GM12878 (cell line): ENCODE measurements at regions not wholly inside any gene's neighbourhood (a gene's known extent, or its start where the extent isn't known, plus 50 kb on each side); places are given as distances from the start of the nearest gene placed in this dataset.

Experiments
- ATAC-seq: fragments of 200-7000 bp; cut with Tn5 transposase; 3 replicates; pipeline ENCODE4 v1.9.1; 2020; ENCODE audit warnings: mild to moderate bottlenecking, moderate library complexity
- BruUV-seq: library from RNA; stranded (reverse); fragments of 400-500 nt; replicated peaks from 2 replicates; lab custom pipeline; 2021; lab: Mats Ljungman, UMichigan
- CTCF ChIA-PET: fragments of 300-600 bp; sonication (Branson Sonifier 250); formaldehyde crosslinking; extraction: SDS; loops from one replicate; lab custom pipeline; 2021; ENCODE audit warnings: inconsistent platforms; lab: Yijun Ruan, JAX
- POLR2A ChIA-PET: fragments of 350-600 bp; formaldehyde crosslinking; extraction: SDS; loops from one replicate; lab custom pipeline; 2021; ENCODE audit warnings: inconsistent platforms; lab: Charles Lee
- RAD21 ChIA-PET: fragments of 300-600 bp; sonication (Branson Sonifier 250); formaldehyde crosslinking; loops from one replicate; lab custom pipeline; 2023; ENCODE audit warnings: antibody characterized with exemption; ENCODE audit not compliant: unreplicated experiment; lab: Charles Lee
- SMC1A ChIA-PET: fragments of 300-600 bp; sonication (Branson Sonifier 250); formaldehyde crosslinking; loops from one replicate; lab custom pipeline; 2023; ENCODE audit not compliant: unreplicated experiment, uncharacterized antibody; lab: Charles Lee
- DNase-seq: peaks from one replicate; pipeline ENCODE4 v3.0.0-alpha.2; 2011; ENCODE audit warnings: low read depth, low spot score
- FAIRE-seq: peaks from 3 replicates; lab custom pipeline; 2011; peaks lifted over from hg19 to GRCh38; lab: Jason Lieb, UNC
- H2AFZ ChIP-seq: 2 replicates; pipeline ENCODE4 v1.6.0; 2011; ENCODE audit warnings: low read depth, low read length, control low read depth; ENCODE audit not compliant: control insufficient read depth
- H3K27ac ChIP-seq: 2 replicates; pipeline ENCODE4 v1.5.1; 2011; ENCODE audit warnings: control low read depth; ENCODE audit not compliant: control insufficient read depth, insufficient read depth
- H3K27me3 ChIP-seq, 2 experiments: replicated peaks in 1 of 2; 2 replicates each; pipeline versions ENCODE4 v1.6.0 to v1.6.1; 2011; ENCODE audit warnings: low read length in 1 of 2; ENCODE audit not compliant: control insufficient read depth in 2 of 2, insufficient read depth in 2 of 2
- H3K36me3 ChIP-seq, 2 experiments: 2 replicates each; pipeline ENCODE4 v1.5.1; 2011; ENCODE audit warnings: low read length in 1 of 2; ENCODE audit not compliant: control insufficient read depth in 2 of 2, insufficient read depth in 2 of 2
- H3K4me1 ChIP-seq: 2 replicates; pipeline ENCODE4 v1.6.1; 2011; ENCODE audit warnings: mild to moderate bottlenecking, low read length, moderate library complexity, mixed read lengths; ENCODE audit not compliant: control insufficient read depth, insufficient read depth
- H3K4me2 ChIP-seq: 2 replicates; pipeline ENCODE4 v1.6.0; 2011; ENCODE audit warnings: control low read depth; ENCODE audit not compliant: control insufficient read depth, insufficient read depth
- H3K4me3 ChIP-seq: fragments of 200-600 bp; sonication (generic); 2 replicates; pipeline ENCODE4 v1.5.1; 2016
- H3K79me2 ChIP-seq: 2 replicates; pipeline ENCODE4 v1.6.0; 2011; ENCODE audit warnings: low read length; ENCODE audit not compliant: control insufficient read depth, insufficient read depth
- H3K9ac ChIP-seq: 2 replicates; pipeline ENCODE4 v1.8.0; 2011; ENCODE audit warnings: low read length, control low read depth, mixed read lengths; ENCODE audit not compliant: control insufficient read depth, insufficient read depth
- H3K9me3 ChIP-seq: replicated peaks from 3 replicates; pipeline ENCODE4 v1.5.1; 2011; ENCODE audit warnings: mild to moderate bottlenecking, low read length; ENCODE audit not compliant: control insufficient read depth, insufficient read depth
- H4K20me1 ChIP-seq: 2 replicates; pipeline ENCODE4 v1.6.0; 2011; ENCODE audit not compliant: control insufficient read depth, insufficient read depth
- BMI1 ChIP-seq: fragments of 450-650 bp; IDR thresholded peaks from 2 replicates; pipeline ENCODE4 v1.6.1; 2016; ENCODE audit warnings: mild to moderate bottlenecking, moderate library complexity, borderline replicate concordance
- CBX5 ChIP-seq: sonication (generic); IDR thresholded peaks from 2 replicates; pipeline ENCODE4 v1.6.1; 2016; ENCODE audit warnings: low read depth, moderate library complexity, mild to moderate bottlenecking, inconsistent platforms
- HDAC6 ChIP-seq: fragments of 200-600 bp; sonication (generic); IDR thresholded peaks from one replicate; pipeline ENCODE4 v1.8.0; 2017; ENCODE audit warnings: antibody characterized with exemption; ENCODE audit not compliant: unreplicated experiment
- NR2C2 ChIP-seq: IDR thresholded peaks from 2 replicates; pipeline ENCODE4 v1.6.1; 2011; ENCODE audit warnings: borderline replicate concordance, low read depth; ENCODE audit not compliant: control insufficient read depth, insufficient read length
- NR2F1 ChIP-seq: fragments of 450-650 bp; conservative IDR thresholded peaks from 2 replicates; pipeline ENCODE4 v1.6.1; 2017; ENCODE audit warnings: mild to moderate bottlenecking
- RFX5 ChIP-seq: IDR thresholded peaks from 2 replicates; pipeline ENCODE4 v1.6.1; 2011; ENCODE audit warnings: low read depth, low read length, improper control_type of control experiment
- SIX5 ChIP-seq: IDR thresholded peaks from 2 replicates; pipeline ENCODE4 v1.6.1; 2011; ENCODE audit warnings: mild to moderate bottlenecking, low read depth, low read length, moderate library complexity; ENCODE audit not compliant: severe bottlenecking
- WGBS: methylation state at CpG from one replicate; pipeline ENCODE4 v1.1.6; 2016; ENCODE audit warnings: low lambda C conversion rate; ENCODE audit not compliant: insufficient replicate concordance, insufficient coverage; ENCODE audit errors: missing lambda C conversion rate; 5-methylcytosine and 5-hydroxymethylcytosine counted together
- in situ Hi-C: fragments of 300-500 bp; cut with MboI; formaldehyde crosslinking; loops from 9 replicates; pipeline ENCODE4 v1.14.3; 2018; ENCODE audit warnings: mixed read lengths
- intact Hi-C: fragments of 100-400 bp; cut with micrococcal nuclease; formaldehyde crosslinking; loops from one replicate; pipeline ENCODE4 v1.14.2; 2022; ENCODE audit not compliant: unreplicated experiment
- TF ChIP-seq, protein P1 (sequence below): fragments of 450-650 bp; IDR thresholded peaks from 2 replicates; pipeline ENCODE4 v1.6.1; 2017; ENCODE audit warnings: mild to moderate bottlenecking, moderate library complexity
- TF ChIP-seq, protein P2 (sequence below): fragments of 450-650 bp; IDR thresholded peaks from 2 replicates; pipeline ENCODE4 v1.6.1; 2017; ENCODE audit warnings: borderline replicate concordance
- TF ChIP-seq, protein P3 (sequence below): fragments of 450-650 bp; IDR thresholded peaks from 2 replicates; pipeline ENCODE4 v1.6.1; 2016; ENCODE audit warnings: mild to moderate bottlenecking
- TF ChIP-seq, protein P4 (sequence below), 3 experiments: IDR thresholded peaks in 2 of 3; conservative IDR thresholded peaks in 1 of 3; 2 replicates each; pipeline ENCODE4 v1.5.1; 2011; ENCODE audit warnings: low read depth in 3 of 3, low read length in 3 of 3, mild to moderate bottlenecking in 3 of 3, control low read depth in 2 of 3, moderate library complexity in 2 of 3, inconsistent platforms in 1 of 3, mixed read lengths in 1 of 3; ENCODE audit not compliant: control insufficient read depth in 2 of 3, insufficient read depth in 1 of 3; ENCODE audit errors: extremely low read depth in 1 of 3

DNA sequence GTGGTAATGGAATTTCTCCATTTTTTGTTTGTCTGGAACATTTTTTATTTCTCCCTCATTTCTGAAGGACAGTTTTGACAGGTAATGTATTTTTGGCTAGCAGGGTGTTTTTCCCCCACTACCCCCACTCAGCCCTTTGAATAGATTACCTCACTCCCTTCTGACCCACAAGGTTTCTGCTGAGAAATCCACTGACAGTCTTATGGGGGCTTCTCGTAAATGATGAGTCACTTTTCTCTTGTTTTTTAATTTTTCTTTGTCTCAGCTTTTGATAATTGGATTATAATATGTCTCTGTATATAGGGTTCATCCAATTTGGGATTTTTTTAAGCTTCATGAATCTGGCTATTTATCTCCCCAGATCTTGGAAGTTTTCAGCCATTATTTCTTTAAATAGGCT, 74.7 kb upstream of the CCDC71L start:
- no TSS peak for BruUV-seq
- CTCF ChIA-PET, result interaction anchor here (0.6 to 4.5 kb wide), 27 partner anchors 12 to 575 kb away, joined by 3 to 151 read pairs (median 9); partner anchors contain the start of gene CCDC71L
- in situ Hi-C loops, result no loop called here
- FAIRE-seq (no peak), ATAC-seq (no peak), DNase-seq (no peak)
- no peak overlapping the region for H2AFZ ChIP-seq
- H3K27me3 ChIP-seq, result no peaks in the 10 kb centered on the region
- no peak overlapping the region for H3K27ac ChIP-seq
- H3K79me2 ChIP-seq, result no peaks in the 10 kb centered on the region
- no peaks in the 10 kb centered on the region for H3K36me3 ChIP-seq
- no peak overlapping the region for H3K9ac ChIP-seq
- intact Hi-C loops, result loop anchor here (1.0 kb wide), 3 partner anchors 75 to 559 kb away; no protein-coding TSS in a partner anchor
- H3K4me2 ChIP-seq, result no peak overlapping the region
- peaks cover 24% of the 10 kb centered on the region for H3K4me1 ChIP-seq
- H3K4me3 ChIP-seq, result no peak overlapping the region
- RAD21 ChIA-PET, result interaction anchor here (0.7 to 4.5 kb wide), 23 partner anchors 12 to 557 kb away, joined by 3 to 91 read pairs (median 5); partner anchors contain the start of genes CCDC71L and NAMPT
- WGBS, result 47% methylated on average over 1 of the region's 1 CpG
- POLR2A ChIA-PET, result interaction anchor here (0.7 to 2.3 kb wide), 4 partner anchors 15 to 631 kb away, joined by 3 to 11 read pairs (median 3); partner anchors contain the start of gene CCDC71L
- H4K20me1 ChIP-seq, result no peaks in the 10 kb centered on the region
- no peaks in the 10 kb centered on the region; the same call in 2 of the 3 replicates for H3K9me3 ChIP-seq
- SMC1A ChIA-PET, result interaction anchor here (0.6 to 4.2 kb wide), 23 partner anchors 11 to 558 kb away, joined by 3 to 148 read pairs (median 4); partner anchors contain the start of gene CCDC71L
- TF ChIP-seq CBX5 (no peak), SIX5 (no peak), RFX5 (no peak), HDAC6 (no peak), NR2C2 (no peak), NR2F1 (no peak), BMI1 (no peak)
- TF ChIP-seq, protein P1, sequence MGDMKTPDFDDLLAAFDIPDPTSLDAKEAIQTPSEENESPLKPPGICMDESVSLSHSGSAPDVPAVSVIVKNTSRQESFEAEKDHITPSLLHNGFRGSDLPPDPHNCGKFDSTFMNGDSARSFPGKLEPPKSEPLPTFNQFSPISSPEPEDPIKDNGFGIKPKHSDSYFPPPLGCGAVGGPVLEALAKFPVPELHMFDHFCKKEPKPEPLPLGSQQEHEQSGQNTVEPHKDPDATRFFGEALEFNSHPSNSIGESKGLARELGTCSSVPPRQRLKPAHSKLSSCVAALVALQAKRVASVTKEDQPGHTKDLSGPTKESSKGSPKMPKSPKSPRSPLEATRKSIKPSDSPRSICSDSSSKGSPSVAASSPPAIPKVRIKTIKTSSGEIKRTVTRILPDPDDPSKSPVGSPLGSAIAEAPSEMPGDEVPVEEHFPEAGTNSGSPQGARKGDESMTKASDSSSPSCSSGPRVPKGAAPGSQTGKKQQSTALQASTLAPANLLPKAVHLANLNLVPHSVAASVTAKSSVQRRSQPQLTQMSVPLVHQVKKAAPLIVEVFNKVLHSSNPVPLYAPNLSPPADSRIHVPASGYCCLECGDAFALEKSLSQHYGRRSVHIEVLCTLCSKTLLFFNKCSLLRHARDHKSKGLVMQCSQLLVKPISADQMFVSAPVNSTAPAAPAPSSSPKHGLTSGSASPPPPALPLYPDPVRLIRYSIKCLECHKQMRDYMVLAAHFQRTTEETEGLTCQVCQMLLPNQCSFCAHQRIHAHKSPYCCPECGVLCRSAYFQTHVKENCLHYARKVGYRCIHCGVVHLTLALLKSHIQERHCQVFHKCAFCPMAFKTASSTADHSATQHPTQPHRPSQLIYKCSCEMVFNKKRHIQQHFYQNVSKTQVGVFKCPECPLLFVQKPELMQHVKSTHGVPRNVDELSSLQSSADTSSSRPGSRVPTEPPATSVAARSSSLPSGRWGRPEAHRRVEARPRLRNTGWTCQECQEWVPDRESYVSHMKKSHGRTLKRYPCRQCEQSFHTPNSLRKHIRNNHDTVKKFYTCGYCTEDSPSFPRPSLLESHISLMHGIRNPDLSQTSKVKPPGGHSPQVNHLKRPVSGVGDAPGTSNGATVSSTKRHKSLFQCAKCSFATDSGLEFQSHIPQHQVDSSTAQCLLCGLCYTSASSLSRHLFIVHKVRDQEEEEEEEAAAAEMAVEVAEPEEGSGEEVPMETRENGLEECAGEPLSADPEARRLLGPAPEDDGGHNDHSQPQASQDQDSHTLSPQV, result no peak
- TF ChIP-seq, protein P2, sequence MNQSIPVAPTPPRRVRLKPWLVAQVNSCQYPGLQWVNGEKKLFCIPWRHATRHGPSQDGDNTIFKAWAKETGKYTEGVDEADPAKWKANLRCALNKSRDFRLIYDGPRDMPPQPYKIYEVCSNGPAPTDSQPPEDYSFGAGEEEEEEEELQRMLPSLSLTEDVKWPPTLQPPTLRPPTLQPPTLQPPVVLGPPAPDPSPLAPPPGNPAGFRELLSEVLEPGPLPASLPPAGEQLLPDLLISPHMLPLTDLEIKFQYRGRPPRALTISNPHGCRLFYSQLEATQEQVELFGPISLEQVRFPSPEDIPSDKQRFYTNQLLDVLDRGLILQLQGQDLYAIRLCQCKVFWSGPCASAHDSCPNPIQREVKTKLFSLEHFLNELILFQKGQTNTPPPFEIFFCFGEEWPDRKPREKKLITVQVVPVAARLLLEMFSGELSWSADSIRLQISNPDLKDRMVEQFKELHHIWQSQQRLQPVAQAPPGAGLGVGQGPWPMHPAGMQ, result no peak
- TF ChIP-seq, protein P3, sequence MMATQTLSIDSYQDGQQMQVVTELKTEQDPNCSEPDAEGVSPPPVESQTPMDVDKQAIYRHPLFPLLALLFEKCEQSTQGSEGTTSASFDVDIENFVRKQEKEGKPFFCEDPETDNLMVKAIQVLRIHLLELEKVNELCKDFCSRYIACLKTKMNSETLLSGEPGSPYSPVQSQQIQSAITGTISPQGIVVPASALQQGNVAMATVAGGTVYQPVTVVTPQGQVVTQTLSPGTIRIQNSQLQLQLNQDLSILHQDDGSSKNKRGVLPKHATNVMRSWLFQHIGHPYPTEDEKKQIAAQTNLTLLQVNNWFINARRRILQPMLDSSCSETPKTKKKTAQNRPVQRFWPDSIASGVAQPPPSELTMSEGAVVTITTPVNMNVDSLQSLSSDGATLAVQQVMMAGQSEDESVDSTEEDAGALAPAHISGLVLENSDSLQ, result no peak
- TF ChIP-seq, protein P4, sequence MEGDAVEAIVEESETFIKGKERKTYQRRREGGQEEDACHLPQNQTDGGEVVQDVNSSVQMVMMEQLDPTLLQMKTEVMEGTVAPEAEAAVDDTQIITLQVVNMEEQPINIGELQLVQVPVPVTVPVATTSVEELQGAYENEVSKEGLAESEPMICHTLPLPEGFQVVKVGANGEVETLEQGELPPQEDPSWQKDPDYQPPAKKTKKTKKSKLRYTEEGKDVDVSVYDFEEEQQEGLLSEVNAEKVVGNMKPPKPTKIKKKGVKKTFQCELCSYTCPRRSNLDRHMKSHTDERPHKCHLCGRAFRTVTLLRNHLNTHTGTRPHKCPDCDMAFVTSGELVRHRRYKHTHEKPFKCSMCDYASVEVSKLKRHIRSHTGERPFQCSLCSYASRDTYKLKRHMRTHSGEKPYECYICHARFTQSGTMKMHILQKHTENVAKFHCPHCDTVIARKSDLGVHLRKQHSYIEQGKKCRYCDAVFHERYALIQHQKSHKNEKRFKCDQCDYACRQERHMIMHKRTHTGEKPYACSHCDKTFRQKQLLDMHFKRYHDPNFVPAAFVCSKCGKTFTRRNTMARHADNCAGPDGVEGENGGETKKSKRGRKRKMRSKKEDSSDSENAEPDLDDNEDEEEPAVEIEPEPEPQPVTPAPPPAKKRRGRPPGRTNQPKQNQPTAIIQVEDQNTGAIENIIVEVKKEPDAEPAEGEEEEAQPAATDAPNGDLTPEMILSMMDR (IDR thresholded peaks at IDR 0.05 in 2 of 3, conservative IDR thresholded peaks at IDR 0.05 in 1 of 3; ENCODE audit: control insufficient read depth in 2 of 3, extremely low read depth in 1 of 3, insufficient read depth in 1 of 3, low read depth in 3 of 3, low read length in 3 of 3), result no peak
